K562 (cell line): ENCODE measurements at regions not wholly inside any gene's neighbourhood (a gene's known extent, or its start where the extent isn't known, plus 50 kb on each side); places are given as distances from the start of the nearest gene placed in this dataset.

ENCODE experiments used
- CREB3L1 ChIP-seq: fragments of 450-650 bp; IDR thresholded peaks from 2 replicates; pipeline ENCODE4 v1.6.1; 2014; ENCODE audit warnings: low read depth, mild to moderate bottlenecking, moderate library complexity, borderline replicate concordance
- PATZ1 ChIP-seq: fragments of 250-450 bp; sonication (Bioruptor Pico); IDR thresholded peaks from 2 replicates; pipeline ENCODE4 v1.5.0; 2020; ENCODE audit warnings: mild to moderate bottlenecking, borderline replicate concordance
- PCBP1 ChIP-seq: fragments of 200-400 bp; formaldehyde crosslinking; IDR thresholded peaks from 2 replicates; pipeline ENCODE4 v1.6.1; 2018; ENCODE audit warnings: mild to moderate bottlenecking, low read depth, low read length; ENCODE audit not compliant: poor library complexity, severe bottlenecking
- POLR2AphosphoS2 ChIP-seq: IDR thresholded peaks from 2 replicates; pipeline ENCODE4 v1.6.1; 2012; ENCODE audit warnings: low read length, improper control_type of control experiment
- RERE ChIP-seq: sonication (generic); formaldehyde crosslinking; IDR thresholded peaks from 2 replicates; pipeline ENCODE4 v1.8.0; 2023; ENCODE audit warnings: missing genetic modification reagents, mild to moderate bottlenecking, borderline replicate concordance
- SUPT5H ChIP-seq: fragments of 450-650 bp; IDR thresholded peaks from 2 replicates; pipeline ENCODE4 v1.6.1; 2016

- no peak for TF ChIP-seq CREB3L1
- TF ChIP-seq SUPT5H: no peak
- TF ChIP-seq PCBP1: no peak
- TF ChIP-seq PATZ1: no peak
- no peak for TF ChIP-seq POLR2AphosphoS2
- no peak for TF ChIP-seq RERE (CRISPR knock-in tag)
Observed at GRCh38 chr3:34407281-34407680, 608.9 kb downstream of the PDCD6IP start (continued).
